HG03354 (cell line): ENCODE measurements at regions not wholly inside any gene's neighbourhood (a gene's known extent, or its start where the extent isn't known, plus 50 kb on each side); places are given as distances from the start of the nearest gene placed in this dataset.

ENCODE experiments used
- ATAC-seq: cut with Tn5 transposase; IDR thresholded peaks from one replicate; pipeline ENCODE4 v1.9.1; 2021; ENCODE audit warnings: mild to moderate bottlenecking; ENCODE audit not compliant: unreplicated experiment, poor library complexity, severe bottlenecking

DNA sequence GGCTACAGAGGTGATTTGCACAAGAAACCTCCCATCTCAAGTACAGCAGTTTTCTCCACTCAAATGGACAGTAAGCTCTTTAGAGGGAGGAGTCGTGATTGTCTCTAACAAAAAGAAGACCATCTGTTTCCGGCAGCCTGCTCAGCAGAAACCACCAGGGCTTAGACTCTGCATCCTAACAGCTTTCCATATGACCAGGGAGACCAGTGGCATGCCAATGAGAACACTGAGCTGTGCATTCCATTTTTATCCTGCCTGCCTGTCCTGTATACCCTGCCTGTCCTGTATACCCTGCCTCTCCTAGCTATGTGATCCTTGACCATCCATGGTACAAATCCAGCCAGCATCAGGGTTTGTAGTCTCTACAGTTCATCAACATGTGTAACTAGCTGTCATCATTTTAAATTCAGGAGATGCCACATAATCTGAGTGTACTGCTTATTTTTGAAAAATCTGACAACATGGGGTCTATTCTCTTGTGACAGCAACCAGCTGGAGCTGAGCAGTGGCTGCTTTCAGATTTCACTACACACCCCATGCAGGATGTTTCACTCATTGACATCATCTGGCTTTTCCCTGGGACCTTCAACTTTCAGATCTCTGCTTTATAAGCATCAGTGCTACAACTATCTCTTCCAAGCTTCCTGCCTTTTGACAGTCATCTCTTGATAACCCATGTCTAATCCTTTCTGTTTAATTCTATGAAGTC is 50.5 kb upstream of the POU2AF2 start:
- no peak for ATAC-seq

DNA sequence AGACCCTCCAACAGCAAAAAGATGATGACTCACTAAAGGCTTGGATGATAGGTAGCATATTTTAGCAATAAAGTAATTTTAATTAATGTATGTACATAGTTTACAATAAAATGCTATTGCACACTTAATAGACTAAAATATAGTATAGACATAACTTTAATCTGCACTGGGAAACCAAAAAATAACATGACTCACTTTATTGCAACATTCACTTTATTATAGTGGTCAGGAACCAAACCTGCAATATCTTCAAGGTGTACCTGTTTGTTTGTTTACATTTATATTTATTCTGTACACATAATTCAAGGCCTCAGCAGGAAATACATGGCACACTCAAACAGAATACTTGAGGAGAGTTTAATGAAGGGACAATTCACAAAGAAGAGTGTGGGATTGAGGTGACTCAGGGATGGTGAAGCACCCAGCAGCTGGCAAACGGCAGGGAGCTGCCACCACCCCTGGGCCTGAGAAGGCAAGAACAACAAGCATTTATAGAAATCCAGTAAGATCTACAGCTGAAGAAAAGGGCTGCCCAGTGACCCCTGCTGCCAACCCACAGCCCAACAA is 51.5 kb upstream of the POU2AF2 start:
- no peak for ATAC-seq

DNA sequence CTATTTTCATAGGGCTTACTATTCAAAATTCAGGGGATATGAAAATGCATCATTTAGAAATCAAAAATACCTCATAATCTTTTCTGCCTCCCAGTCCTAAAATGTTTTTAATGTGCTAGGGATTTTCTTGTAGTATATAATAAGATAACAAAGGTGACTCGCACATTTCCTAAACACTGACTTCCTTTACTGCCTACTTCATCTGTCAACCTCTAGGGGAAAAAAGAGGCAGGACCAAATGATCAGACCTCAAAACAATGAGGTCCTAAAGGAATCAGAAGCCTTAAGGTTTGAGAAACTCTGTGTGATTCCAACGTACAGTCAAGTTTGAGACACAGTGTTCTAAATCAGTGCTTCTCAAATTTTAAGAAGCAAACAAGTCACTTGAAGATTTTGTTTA is 56.1 kb upstream of the POU2AF2 start:
- ATAC-seq: no peak

DNA sequence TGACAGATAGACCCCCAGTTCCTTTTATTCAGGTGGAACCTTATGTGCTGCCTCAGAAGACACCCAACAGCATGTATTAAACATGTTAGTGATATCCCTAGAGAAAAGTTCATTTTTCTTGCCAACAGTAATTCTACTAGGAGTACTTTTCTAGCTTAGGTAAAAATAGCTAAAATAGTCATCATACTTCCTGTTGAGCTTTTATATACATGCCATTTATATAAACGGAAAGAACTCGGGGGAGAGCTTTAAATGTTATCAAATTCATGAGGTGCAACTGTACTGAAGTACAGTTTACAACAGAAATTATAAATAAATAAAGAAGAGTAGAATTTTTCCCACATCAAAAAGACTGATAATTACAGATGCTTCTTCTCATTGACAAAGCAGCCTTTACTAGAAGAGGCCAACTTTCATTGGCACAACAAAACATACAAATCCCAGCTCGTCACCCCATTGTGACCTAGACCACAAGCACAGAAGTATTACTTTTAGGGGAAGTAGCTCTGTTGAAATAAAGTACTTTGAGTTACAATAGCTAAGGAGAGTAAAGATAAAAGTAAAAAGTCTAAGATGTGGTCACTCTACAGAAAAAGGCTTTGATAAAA is 59.1 kb upstream of the POU2AF2 start:
- no peak for ATAC-seq

DNA sequence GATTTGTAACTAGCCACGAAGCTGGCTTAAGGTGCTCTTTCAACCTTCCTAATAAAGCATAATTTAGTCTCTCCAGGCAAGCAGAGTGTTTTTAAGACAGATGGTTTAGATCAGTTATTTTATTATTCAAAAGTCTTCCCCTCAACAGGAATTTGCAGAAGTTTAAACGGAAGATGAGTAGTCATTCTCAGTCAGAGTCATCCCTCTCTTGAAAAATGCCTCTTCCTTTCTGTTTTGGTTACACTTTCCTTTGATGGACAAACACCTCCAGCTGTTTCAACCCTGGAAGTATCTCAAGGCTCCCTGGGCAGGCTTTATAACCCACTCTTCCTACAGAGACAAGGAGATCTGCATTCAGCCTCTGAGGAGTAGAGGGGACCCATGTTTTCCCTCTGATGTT is 60.3 kb upstream of the POU2AF2 start:
- no peak for ATAC-seq

DNA sequence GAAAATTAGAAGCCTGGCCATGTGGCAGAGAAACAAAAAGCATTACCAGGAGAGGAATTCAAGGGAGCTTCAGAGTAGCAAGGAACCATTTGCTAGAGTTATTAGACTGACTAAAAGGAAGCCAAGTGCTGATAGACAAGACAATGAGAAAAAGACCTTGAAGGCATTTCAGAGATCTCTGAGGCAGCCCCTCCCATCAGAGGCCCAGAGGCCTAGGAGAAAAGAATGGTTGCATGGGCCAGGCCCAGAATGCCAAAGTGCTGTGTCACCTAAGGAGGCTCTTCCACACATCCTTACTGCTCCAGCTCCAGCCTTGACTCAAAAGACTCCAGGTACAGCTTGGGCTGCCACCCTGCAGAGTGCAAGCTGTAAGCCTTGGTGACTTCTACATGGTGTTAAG is 61.8 kb upstream of the POU2AF2 start:
- no peak for ATAC-seq

DNA sequence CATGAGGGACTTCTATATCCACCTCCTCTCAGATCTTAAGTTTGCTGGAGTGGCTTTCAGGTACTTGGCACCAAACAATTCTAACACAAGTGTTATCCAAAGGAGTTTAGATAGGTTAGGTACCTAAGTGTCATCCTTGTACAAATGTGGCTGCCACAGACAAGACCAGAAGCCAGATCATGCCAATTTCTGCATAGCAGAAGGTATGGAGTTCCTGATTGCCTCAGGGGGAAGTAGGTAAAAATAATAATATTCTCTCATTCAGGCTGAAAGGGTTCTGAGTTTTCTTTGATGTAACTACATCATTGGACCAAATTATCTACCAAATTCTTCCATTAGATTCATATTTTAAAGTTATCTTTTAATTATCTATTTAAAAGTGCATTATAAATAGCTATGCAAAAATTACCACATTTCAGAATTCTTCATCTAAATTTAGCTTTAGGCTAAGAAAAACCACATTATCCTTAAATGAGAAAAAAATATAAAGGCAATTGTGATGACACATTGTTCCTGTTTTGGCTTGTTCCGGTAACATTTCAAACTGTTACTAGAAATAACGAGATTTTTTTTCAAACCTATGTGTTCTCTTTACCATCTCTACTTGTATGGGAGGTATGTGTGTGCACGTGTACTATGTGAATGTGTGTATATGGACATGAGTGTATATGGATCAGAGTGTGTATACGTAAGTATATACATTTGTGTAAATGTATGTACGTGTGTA is 66.2 kb upstream of the POU2AF2 start:
- ATAC-seq: no peak

DNA sequence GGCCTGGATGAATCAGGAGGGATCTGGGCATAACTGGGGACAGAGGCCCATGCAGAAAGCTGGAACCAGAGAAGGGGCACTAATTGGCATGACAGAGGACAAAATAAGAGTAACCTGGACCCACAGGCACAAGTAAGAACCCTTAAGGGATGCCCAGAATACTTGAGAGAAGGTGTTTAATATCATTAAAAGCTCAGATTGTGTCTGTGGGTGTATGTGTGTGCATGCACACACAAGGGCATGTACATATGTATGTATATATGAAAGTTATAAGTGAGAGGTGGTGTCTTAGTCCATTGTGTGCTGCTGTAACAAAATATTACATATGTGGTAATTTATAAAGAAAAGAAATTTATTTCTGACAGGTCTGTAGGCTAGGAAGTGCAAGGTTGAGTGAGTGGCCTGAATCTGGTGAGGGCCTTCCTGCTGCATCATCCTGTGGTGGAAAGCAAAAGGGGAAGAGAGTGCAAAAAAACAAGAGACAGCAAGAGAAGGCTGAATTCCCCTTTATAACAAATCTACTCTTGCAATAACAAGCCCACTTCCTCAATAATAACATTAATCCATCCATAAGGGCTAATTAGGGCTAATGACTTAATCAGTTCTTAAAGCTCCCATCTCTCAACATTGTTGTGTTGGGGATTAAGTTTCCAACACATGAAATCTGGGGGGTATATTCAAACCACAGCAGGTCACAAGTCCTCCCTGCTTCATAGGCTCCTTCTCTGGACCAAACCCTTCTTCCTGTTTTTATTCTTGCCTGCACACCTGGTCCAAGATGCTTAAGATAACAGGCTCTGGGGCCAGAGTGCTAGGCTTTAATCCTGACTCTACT is 68.3 kb upstream of the POU2AF2 start:
- ATAC-seq: peak; percentile 74

DNA sequence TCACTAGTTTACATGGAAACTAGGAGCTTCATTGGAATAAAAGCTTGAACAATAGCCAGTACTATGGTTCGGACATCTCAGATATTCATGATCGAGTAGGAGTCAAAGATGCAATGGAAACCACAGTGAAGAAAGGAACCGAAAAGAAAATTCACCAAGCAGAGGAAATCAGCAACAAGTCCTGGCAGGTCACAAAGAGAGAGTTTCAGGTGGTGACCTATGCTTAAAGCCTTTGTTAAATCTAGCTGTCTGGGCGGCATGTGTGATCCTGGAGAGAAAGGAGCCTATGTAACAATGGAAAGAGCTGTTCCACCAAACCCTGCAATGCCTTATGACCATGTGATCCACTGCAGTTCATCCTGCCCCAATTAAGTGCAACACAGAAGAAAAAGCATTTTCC is 68.9 kb upstream of the POU2AF2 start:
- ATAC-seq: peak; percentile 43

DNA sequence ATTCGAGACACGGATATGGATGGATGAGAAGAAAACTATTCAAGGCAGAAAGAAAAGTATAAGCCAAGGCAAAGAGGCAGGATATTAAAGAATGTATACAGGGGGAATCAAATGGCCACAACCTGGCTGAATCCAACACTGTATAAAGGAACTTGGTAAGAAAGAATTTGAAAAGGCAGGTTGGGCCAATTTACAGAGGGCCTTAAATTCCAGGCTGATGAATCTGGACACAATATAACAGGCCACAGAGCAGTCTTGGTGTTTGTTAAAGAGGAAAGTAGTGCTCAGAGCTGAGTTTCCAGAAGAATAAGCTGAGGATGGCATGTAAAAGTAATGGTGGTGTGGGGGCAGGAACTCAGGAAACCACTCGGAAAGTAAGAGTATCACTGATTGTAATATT is 72.3 kb upstream of the POU2AF2 start:
- ATAC-seq: no peak

DNA sequence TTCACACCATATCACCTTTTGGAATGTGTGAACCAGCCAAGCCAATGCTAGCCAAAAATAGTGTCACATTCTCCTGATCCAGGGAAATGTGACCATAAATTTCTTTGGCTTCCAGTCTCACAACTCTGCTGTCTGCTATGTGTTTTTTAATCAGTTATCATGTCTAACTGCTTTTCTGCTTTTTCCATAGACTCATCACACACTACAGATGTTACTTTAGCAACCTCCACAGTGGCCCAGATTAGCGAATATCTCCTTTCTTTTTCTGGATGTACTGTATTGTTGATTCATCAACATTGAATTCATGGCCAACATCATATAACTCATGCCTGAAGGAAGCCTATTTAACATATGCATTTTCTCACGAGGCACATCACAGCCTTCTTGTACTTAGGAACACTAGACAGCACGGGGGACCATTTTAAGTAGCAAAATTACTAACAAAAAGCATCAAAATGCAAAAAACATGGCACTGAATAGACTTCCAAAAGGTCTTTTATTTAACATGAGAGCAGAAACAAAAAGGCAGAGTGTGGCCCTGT is 73.1 kb upstream of the POU2AF2 start:
- ATAC-seq: no peak

DNA sequence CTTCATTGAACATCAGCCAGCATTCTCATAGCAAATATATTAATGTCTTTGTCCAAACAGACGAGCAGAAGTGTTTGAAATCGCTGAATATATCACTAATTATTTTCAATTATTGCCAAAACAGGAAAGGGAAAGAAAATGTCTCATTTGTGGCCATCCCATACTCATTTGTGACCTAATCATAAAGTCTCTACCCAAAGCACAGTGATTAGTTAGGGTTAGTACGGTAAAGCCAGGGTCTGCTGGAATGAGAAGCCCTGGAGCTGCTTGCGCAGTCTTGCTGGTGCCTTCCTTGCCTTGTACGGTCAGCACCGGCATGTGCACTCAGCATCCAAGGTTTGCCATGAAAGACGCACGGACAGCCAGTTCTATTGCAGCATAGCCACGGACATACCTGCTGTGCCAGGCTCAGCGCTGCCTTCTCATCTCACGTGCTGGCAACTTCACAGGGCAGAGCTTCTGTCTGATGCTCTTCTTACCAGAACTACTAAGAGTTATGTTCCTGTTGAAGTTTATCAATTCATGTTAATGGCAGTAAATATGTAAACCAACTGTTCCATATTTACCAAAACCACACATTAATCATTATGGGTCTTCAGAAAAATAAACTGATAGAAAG is 74.7 kb upstream of the POU2AF2 start:
- ATAC-seq: peak; percentile 53

DNA sequence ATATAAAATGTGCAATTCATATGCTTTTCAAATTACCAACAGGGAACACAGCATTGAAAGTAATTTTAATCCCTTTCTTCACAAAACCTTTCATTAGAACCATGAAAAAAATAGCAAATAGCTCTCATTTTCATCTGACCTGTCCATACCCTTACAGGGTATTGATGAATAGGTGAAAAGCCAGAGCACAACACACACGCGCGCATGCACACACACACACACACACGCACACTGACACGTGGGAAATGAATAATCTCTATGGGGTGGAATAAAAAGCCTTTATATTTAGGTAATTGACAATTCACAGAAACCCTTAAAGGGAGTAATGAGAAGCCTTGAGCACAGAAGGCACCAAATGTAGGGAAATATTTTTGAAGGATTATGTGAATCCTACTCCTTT is 76.2 kb upstream of the POU2AF2 start:
- no peak for ATAC-seq

DNA sequence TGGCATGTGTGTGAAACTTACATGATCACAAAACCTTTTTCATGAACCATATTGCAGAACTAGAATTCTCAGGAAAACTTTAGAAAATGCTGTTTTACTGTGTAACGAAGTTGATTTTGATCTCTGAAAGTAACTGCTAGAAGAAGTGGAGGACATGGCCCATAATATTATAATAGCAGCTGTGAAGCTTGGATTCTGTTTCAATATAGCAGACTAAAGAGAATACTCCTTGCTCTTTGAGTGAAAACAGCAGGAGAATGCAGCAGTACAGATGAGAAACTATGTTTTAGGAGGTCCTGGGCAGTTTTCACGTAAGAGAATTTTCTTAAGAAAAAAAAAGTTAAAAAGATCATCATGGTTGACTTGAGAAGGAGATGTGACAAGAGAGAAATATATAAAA is 76.7 kb upstream of the POU2AF2 start:
- ATAC-seq: no peak

DNA sequence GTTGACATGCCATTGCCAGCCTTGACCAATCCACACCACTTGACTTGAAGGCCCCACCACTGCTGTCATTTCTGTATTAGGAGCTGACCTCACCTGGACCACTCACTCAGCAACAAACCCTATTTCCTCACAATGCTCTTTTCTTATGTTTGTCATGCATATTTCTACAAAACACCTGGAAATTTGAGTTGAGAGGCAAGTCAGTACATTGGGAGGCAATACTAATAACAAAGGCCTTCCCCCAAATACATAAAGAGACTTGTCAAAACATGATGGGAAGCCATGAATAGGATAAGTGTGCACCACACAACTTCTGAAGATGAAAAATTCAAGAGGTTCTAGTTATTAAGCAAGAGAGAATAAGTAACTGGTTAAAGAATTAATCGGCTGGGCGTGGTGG is 77.9 kb upstream of the POU2AF2 start:
- no peak for ATAC-seq

DNA sequence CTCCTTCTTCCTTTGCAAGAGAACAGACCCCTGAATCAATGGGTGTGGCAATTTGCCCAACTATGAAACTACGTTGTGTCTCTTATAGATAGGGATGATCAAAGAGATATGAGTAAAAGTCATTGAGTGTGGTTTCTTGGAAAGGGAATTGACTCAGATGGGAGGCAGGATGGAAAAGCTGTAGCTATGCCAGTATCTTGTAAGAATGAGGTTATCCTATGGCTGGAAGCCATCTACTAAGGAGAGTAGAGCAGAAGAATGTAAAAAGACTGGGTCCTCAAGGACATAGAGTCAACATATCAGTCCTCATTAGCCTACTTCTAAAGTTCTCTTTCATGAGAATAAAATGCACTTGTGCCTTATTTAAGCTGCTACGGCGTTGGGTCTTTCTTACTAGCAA is 78.9 kb upstream of the POU2AF2 start:
- no peak for ATAC-seq

DNA sequence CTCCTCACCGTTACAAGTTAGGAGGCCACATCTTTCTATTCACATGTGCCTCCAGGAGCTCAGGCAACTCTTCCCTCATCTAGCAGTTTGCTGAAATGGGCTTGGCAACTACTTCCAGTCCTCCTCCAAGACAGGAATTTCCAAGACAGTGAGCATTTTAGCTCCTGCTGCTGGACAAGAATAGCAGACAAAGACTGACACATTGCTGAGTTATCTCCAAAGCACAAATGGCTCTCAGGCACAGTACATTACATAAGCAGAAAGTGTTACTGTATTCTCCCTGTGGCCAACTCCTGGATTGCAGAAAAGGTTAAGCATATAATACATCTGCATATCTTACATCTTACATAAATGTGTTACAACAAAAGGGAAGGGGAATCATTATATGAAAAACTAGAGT is 83.2 kb upstream of the POU2AF2 start:
- no peak for ATAC-seq

DNA sequence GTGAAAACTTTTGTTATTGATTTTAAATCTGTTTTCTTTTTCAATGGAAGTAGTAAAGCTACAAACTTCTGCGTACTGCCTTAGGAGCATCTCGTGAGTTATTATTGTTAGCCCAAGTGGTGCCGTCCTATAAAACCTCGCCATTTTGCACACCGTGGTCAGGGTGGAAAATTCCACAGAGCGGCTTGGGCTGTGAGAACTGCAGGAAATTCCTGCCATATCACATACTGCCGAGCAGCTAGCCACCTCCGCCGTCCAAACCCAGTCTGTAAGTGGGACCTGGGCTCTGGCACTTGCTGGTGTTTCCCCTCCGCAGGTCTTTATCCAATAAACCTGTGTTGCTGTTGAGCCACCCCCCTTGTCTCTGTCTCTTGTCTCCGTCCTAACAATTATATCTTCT is 88.0 kb upstream of the POU2AF2 start:
- ATAC-seq: no peak

DNA sequence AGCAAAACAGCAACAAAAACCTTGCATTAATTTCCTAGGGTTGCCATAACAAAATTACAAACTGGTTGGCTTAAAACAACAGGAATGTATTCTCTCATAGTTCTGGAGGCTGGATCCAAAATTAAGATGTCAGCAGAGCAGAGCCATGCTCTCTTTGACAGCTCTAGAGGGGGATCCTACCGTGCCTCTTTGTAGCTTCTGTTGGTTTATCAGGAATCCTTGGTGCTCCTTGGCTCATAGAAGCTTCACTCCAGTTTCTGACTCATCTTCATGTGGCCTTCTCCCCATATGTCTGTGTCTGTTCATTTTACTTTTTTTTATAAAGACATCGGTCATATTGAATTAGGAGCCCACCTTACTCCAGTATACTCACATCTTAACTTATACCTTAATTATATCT is 90.5 kb upstream of the POU2AF2 start:
- ATAC-seq: no peak
